Activated T-cell treated with anti-CD3 and anti-CD28 coated beads, Interleukin-2, amount 50 U/mL, for 24 hours (primary cell): ENCODE measurements at regions not wholly inside any gene's neighbourhood (a gene's known extent, or its start where the extent isn't known, plus 50 kb on each side); places are given as distances from the start of the nearest gene placed in this dataset.
"Not testable (repeated sequence)": the region's sequence is repeated elsewhere in the genome, so short reads cannot be mapped to it uniquely, and the experiment has no call there.

Experiments
- DNase-seq: peaks from one replicate; pipeline ENCODE4 v3.0.0-alpha.2; 2020
- H3K27ac Mint-ChIP-seq: 2 replicates; pipeline ENCODE4 v1.8.0; 2020; ENCODE audit warnings: mild to moderate bottlenecking, mixed read lengths
- H3K27me3 Mint-ChIP-seq: 2 replicates; pipeline ENCODE4 v1.8.0; 2020; ENCODE audit warnings: mixed read lengths
- H3K36me3 Mint-ChIP-seq: 2 replicates; pipeline ENCODE4 v1.8.0; 2020; ENCODE audit warnings: low read depth, mixed read lengths
- H3K4me1 Mint-ChIP-seq: 2 replicates; pipeline ENCODE4 v1.8.0; 2020; ENCODE audit warnings: low read depth, mixed read lengths
- H3K4me3 Mint-ChIP-seq: 2 replicates; pipeline ENCODE4 v1.8.0; 2020; ENCODE audit warnings: mild to moderate bottlenecking, moderate library complexity, mixed read lengths
- H3K9me3 Mint-ChIP-seq: 2 replicates; pipeline ENCODE4 v1.8.0; 2020; ENCODE audit warnings: mixed read lengths

DNA sequence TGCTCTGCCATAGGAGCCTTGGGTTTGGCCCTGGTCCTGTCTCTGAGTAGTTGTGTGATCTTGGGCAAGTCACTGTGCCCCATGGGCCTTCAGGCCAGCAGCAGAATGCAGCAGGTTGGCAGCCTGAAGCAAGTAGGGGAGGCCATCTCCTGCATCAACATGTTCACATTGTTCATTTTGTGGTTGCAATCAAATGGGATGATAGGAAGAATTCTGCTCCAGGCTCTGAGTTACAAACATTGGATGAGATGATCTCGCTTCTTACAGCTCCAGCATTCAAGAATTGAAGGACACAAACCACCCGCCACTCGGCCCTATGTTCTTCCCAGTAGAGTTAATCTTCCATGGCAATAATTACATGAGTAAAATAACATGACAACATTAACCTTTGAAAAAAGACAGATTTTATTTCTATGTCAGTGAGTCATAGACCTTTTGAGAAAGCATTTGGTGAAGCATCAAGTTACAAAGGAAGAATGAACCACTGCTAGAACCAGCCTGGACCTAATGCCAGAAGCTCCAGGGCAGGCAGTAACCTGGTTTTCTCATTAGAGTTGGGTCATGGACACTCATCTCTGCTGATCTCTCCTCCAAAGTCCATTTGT, 308.3 kb upstream of the NCAM1 start:
- DNase-seq: no peak
- no peaks in the 10 kb centered on the region for H3K9me3 Mint-ChIP-seq
- no peak overlapping the region for H3K27ac Mint-ChIP-seq
- no peak overlapping the region for H3K4me3 Mint-ChIP-seq
- H3K36me3 Mint-ChIP-seq: no peaks in the 10 kb centered on the region
- H3K4me1 Mint-ChIP-seq: no peaks in the 10 kb centered on the region
- H3K27me3 Mint-ChIP-seq: peaks cover 7% of the 10 kb centered on the region

DNA sequence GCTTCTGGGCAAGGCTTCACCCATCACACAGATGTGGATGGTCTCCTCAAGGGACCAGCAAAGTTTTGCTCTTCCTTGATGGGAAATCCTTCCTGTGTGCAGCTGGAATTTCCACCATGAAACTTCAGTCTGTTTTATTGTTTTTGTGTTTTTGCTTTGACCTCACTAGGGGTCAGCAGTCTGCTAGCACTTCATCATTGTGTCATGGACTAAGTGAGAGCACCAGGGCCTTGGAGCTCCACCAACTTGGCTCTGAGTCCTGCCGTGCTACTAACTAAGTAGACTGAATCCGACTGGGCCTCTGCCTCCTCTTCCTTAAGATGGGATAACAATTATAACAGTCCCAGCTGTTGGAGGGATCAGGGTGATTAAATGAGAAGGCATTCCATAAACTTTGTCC, 305.8 kb upstream of the NCAM1 start:
- Mint-ChIP-seq H3K4me1 (no peaks in the 10 kb centered on the region), H3K27me3 (peaks cover 7% of the 10 kb centered on the region), H3K9me3 (no peaks in the 10 kb centered on the region), H3K36me3 (no peaks in the 10 kb centered on the region), H3K27ac (no peak overlapping the region), H3K4me3 (no peak overlapping the region)
- DNase-seq: no peak

DNA sequence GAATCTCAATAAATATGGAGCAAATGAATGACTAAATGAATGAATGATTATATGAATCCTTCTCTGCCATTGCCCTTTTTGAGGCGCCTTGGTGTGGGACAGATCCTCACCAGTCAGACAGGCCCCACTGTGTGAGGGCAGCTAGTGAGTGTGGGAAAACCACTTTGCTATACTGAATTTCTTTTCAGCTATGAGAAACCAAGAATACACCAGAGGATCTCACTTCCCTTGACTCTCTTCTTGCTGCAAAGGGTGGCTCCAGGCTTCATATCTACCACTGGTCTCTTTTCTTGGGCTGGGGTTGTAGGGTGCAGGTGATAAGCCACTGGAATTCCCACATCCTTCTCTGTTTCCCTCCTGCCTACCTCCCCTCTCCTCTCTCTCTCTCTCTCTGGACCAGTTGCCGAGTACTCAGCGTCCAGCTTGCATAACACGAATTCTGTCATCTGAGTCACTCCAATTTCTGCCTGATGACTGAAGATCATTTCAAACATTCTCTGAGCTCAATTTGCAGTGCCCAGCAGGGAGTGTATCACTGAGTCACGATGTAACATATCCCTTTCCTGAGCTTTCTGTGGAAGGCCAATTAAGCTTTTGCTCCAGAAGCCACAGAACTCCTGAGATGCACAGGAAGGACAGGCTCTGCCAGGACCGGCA, 304.3 kb upstream of the NCAM1 start:
- no peaks in the 10 kb centered on the region for H3K9me3 Mint-ChIP-seq
- DNase-seq: no peak

GRCh38 chr11:112658431-112658878, 302.8 kb upstream of the NCAM1 start:
- no peak overlapping the region for H3K27ac Mint-ChIP-seq
- no peak for DNase-seq
- peaks cover 3% of the 10 kb centered on the region for H3K27me3 Mint-ChIP-seq
- H3K36me3 Mint-ChIP-seq: no peaks in the 10 kb centered on the region
- no peaks in the 10 kb centered on the region for H3K9me3 Mint-ChIP-seq
- no peak overlapping the region for H3K4me3 Mint-ChIP-seq
- no peaks in the 10 kb centered on the region for H3K4me1 Mint-ChIP-seq

More for the DNA sequence above, 304.3 kb upstream of the NCAM1 start:
- H3K36me3 Mint-ChIP-seq: no peaks in the 10 kb centered on the region
- peaks cover 5% of the 10 kb centered on the region for H3K27me3 Mint-ChIP-seq
- no peak overlapping the region for H3K27ac Mint-ChIP-seq
- H3K4me1 Mint-ChIP-seq: no peaks in the 10 kb centered on the region
- H3K4me3 Mint-ChIP-seq: no peak overlapping the region

GRCh38 chr11:112661146-112661545, 300.1 kb upstream of the NCAM1 start:
- no peaks in the 10 kb centered on the region for H3K36me3 Mint-ChIP-seq
- H3K4me3 Mint-ChIP-seq: no peak overlapping the region
- no peak for DNase-seq
- H3K9me3 Mint-ChIP-seq: no peaks in the 10 kb centered on the region
- H3K27me3 Mint-ChIP-seq: peaks cover 7% of the 10 kb centered on the region
- no peak overlapping the region for H3K27ac Mint-ChIP-seq
- no peaks in the 10 kb centered on the region for H3K4me1 Mint-ChIP-seq

DNA sequence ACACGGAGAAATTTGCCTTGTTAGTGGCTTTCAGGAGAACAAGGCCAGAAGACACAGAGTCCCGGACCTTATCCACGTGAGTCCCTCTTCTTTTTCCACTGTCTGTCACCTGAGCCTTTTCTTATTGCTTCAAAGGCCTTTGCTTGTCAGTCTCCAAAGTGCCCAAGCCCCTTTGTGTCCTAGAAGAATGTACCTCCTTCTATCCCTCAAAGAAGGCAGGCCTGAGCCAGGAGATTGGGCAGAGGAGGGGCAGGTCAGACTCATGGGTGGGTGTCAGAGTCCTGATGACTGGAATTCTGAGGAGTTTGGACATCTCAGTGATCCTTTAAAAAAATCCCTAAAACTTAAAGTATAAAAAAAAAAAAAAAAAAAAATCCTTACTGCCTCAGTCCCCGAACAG, 299.6 kb upstream of the NCAM1 start:
- Mint-ChIP-seq H3K36me3 (no peaks in the 10 kb centered on the region), H3K9me3 (no peaks in the 10 kb centered on the region), H3K27ac (no peak overlapping the region), H3K27me3 (peaks cover 7% of the 10 kb centered on the region), H3K4me3 (no peak overlapping the region), H3K4me1 (no peaks in the 10 kb centered on the region)
- no peak for DNase-seq

DNA sequence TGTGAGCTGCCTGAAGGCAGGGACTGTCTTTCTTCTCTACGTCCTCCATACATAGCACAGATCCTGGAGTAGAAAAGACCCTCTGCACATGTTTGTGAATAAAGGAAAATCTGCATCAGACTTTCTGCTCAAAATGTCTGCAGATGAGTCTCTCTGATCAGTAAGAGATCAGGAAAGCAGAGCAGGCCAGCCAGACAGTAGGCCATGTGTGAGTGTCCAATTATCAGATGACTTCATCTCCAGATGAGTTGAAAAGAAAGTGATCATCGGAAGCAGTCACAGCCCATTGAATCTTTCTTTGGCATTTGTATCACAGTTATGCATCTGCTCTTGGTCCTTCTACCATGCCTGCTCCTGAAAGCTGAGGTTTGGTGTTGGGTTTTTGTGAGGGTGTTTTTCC, 298.7 kb upstream of the NCAM1 start:
- DNase-seq: no peak
- H3K36me3 Mint-ChIP-seq: no peaks in the 10 kb centered on the region
- no peaks in the 10 kb centered on the region for H3K4me1 Mint-ChIP-seq
- no peaks in the 10 kb centered on the region for H3K9me3 Mint-ChIP-seq
- H3K27ac Mint-ChIP-seq: no peak overlapping the region
- no peak overlapping the region for H3K4me3 Mint-ChIP-seq
- H3K27me3 Mint-ChIP-seq: peaks cover 6% of the 10 kb centered on the region

DNA sequence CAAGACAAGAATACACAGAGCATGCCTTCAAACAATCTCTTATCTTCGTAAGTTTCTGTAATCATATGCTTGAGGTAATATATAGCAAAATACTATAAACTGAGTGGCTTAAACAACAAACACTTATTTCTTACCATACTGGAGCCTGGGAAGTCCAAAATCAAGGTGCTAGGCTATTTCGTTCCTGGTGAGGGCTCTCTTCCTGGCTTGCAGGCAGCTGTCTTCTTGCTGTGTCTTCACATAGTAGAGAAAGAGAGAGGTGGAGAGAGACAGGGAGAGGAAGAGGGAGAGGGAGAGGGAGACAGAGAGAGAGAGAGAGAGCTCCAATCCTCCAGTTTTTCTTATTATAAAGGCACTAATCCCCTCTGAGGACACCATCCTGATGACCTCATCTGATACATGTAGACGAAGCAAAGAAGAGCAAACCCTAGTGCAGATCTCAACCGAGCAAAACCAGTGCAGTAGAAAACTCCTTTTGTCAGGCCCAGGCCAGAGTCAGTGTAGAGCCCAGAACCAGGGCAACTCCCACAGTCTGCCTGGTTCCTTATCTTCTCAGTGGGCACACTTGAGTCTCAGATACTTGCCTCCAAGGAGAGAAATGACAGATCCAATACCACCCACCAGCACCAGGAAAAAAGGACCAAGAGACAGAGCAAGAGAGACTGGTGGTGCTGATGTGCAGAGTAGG, 297.1 kb upstream of the NCAM1 start:
- Mint-ChIP-seq H3K4me3 (no peak overlapping the region), H3K9me3 (no peaks in the 10 kb centered on the region), H3K27me3 (peaks cover 4% of the 10 kb centered on the region), H3K36me3 (no peaks in the 10 kb centered on the region), H3K27ac (no peak overlapping the region), H3K4me1 (no peaks in the 10 kb centered on the region)
- no peak for DNase-seq

GRCh38 chr11:112665291-112665690, 295.9 kb upstream of the NCAM1 start:
- Mint-ChIP-seq H3K4me1 (no peaks in the 10 kb centered on the region), H3K9me3 (no peaks in the 10 kb centered on the region), H3K27me3 (peaks cover 7% of the 10 kb centered on the region), H3K4me3 (no peak overlapping the region), H3K36me3 (no peaks in the 10 kb centered on the region), H3K27ac (no peak overlapping the region)
- no peak for DNase-seq

DNA sequence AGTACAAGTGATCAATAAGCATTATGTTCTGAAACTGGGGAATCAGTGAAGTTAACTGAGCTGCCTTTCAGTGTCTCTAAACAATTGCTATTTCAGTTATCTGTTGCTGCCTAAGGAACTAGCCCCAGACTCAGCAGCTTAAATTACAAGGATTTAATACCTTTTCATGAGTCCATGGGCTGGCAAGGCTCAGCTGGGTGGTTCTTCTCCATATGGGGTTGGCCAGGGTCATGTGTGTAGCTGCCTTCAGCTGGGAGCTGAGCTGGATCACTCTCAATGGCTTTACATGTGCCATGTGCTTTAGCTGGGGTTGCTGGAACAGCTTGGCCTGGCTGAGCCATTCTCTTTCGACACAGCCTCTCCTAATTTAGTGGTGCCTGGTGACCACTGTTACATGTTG, 295.0 kb upstream of the NCAM1 start:
- no peak overlapping the region for H3K27ac Mint-ChIP-seq
- H3K4me1 Mint-ChIP-seq: no peaks in the 10 kb centered on the region
- H3K27me3 Mint-ChIP-seq: peaks cover 7% of the 10 kb centered on the region

GRCh38 chr11:112670806-112671570, 290.2 kb upstream of the NCAM1 start:
- H3K4me1 Mint-ChIP-seq: no peaks in the 10 kb centered on the region
- no peak overlapping the region for H3K27ac Mint-ChIP-seq
- no peak overlapping the region for H3K4me3 Mint-ChIP-seq
- DNase-seq: no peak
- H3K36me3 Mint-ChIP-seq: no peaks in the 10 kb centered on the region
- H3K9me3 Mint-ChIP-seq: peaks cover 2% of the 10 kb centered on the region
- peaks cover 3% of the 10 kb centered on the region for H3K27me3 Mint-ChIP-seq

More for the DNA sequence above, 295.0 kb upstream of the NCAM1 start:
- Mint-ChIP-seq H3K9me3 (no peaks in the 10 kb centered on the region), H3K4me3 (no peak overlapping the region), H3K36me3 (no peaks in the 10 kb centered on the region)
- no peak for DNase-seq

DNA sequence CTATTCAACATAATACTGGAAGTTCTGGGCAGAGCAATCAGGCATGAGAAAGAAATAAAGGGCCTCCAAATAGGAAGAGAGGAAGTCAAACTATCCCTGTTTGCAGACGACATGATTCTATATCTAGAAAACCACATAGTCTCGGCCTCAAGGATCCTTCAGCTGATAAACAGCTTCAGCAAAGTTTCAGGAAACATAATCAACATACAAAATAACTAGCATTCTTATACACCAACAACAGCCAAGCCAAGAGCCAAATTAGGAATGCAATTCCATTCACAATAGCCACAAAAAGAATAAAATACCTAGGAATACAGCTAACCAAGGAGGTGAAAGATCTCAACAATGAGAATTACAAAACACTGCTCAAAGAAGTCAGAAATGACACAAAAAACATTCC, 287.8 kb upstream of the NCAM1 start:
- H3K4me1 Mint-ChIP-seq, H3K4me3 Mint-ChIP-seq, DNase-seq, H3K36me3 Mint-ChIP-seq, H3K27ac Mint-ChIP-seq, H3K27me3 Mint-ChIP-seq, H3K9me3 Mint-ChIP-seq: not testable (repeated sequence)

DNA sequence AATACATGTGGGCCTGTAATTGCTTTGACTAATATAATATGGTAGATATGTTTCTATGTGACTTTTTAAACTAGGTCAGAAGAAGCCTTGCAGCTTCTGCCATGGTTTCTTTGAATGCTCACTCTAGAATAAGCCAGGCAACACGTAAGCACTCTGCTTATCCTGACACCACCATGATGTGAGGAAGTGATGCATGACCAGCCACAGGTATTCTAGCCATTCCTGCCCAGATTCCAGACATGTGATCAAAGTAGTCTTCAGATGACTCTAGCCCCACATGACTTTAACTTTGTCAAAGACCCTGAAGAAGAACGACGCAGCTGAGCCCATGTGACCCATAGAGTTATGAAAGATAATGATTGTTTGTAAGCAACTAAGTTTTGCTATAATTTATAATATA, 276.1 kb upstream of the NCAM1 start:
- Mint-ChIP-seq H3K4me3 (no peak overlapping the region), H3K27me3 (peaks cover 21% of the 10 kb centered on the region), H3K36me3 (no peaks in the 10 kb centered on the region), H3K27ac (no peak overlapping the region), H3K9me3 (no peaks in the 10 kb centered on the region), H3K4me1 (no peaks in the 10 kb centered on the region)
- DNase-seq: no peak

DNA sequence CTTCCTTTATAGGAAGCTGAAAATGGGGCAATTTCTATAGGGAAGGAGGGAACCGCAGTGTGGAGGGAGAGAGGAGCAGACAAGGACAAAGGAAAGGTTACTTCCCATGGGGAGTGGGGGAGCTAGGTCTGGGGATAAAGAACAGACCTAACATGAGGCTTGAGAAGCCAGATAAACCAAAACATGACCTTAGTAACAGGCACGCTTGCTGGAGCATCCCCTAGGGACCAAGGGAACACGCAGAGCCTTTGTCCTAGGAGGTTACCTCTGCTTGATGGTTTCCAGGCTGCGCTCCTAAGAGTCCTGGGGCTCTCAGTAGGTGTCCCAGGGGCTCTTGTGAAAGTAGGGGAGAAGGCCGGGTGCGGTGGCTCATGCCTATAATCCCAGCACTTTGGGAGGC, 271.4 kb upstream of the NCAM1 start:
- Mint-ChIP-seq H3K9me3 (no peaks in the 10 kb centered on the region), H3K4me3 (no peak overlapping the region), H3K36me3 (no peaks in the 10 kb centered on the region), H3K27ac (no peak overlapping the region), H3K27me3 (peaks cover 20% of the 10 kb centered on the region), H3K4me1 (no peaks in the 10 kb centered on the region)
- no peak for DNase-seq

DNA sequence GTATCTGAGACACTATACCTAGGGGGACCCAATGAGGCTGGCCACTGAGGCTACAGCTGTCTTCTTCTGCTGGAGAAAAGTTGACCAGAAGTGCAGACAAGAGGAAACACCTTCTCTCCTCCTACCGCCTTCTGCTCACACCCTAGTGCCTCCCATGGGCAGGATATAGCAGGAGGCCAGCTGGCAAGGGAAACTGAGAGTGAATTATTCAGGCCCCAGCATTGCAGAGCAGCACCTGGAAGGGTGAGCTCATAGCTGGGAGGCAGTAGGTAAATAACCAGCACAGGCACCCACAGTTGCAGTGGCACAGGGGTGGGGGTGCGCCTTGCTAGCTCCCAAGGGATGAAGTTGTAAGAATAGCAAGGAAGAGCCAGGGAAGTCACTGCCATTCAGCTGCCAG, 267.4 kb upstream of the NCAM1 start:
- Mint-ChIP-seq H3K27me3 (peaks cover 5% of the 10 kb centered on the region), H3K27ac (no peak overlapping the region), H3K9me3 (no peaks in the 10 kb centered on the region), H3K4me3 (no peak overlapping the region), H3K36me3 (no peaks in the 10 kb centered on the region), H3K4me1 (no peaks in the 10 kb centered on the region)
- DNase-seq: no peak
